ENCODE measurements at regions not wholly inside any gene's neighbourhood (a gene's known extent, or its start where the extent isn't known, plus 50 kb on each side); places are given as distances from the start of the nearest gene placed in this dataset.

- H3K4me3 ChIP-seq (ENCODE audit: low read depth, low read length), result no peak overlapping the region
- POLR2A ChIA-PET, result no interaction called here
- H3K9me3 ChIP-seq (ENCODE audit: control insufficient read depth, insufficient read depth, low read length), result peaks cover 26% of the 10 kb centered on the region
- no peak for DNase-seq (ENCODE audit: low read depth, low spot score)
- H3K27me3 ChIP-seq (ENCODE audit: control insufficient read depth, insufficient read depth, low read length), result peaks cover 20% of the 10 kb centered on the region
- CTCF ChIA-PET, result no interaction called here
- TF ChIP-seq CTCF (IDR thresholded peaks at IDR 0.05; ENCODE audit: low read depth, low read length), result no peak
- no peak overlapping the region for H3K27ac ChIP-seq (ENCODE audit: low read depth, low read length)
Observed at GRCh38 chr11:71334191-71334590, 81.8 kb upstream of the SHANK2 start.

DNA sequence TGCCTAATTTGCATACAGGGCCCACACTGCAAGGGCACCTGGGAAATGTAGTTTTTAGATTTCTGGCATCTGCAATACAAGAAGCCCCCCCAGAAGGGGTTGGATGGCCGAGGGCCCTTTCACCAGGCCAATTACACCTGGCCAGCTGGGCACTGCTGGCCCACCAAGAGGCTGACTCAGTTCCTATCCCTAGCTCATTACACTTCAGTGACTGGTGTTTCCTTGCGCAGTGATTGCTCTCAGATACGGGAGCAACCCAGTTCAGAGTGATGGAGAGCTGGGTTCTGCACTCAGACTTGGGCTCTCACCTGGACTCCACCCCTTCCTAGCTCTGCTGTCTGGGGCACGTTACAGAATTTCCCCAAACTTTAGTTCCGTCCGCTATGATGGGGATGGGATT lies 81.1 kb upstream of the SHANK2 start:
- peaks cover 20% of the 10 kb centered on the region for H3K27me3 ChIP-seq (ENCODE audit: control insufficient read depth, insufficient read depth, low read length)
- TF ChIP-seq CTCF (IDR thresholded peaks at IDR 0.05; ENCODE audit: low read depth, low read length), result no peak
- H3K4me3 ChIP-seq (ENCODE audit: low read depth, low read length), result no peak overlapping the region
- POLR2A ChIA-PET, result no interaction called here
- DNase-seq (ENCODE audit: low read depth, low spot score), result no peak
- H3K9me3 ChIP-seq (ENCODE audit: control insufficient read depth, insufficient read depth, low read length), result peaks cover 26% of the 10 kb centered on the region
- H3K27ac ChIP-seq (ENCODE audit: low read depth, low read length), result no peak overlapping the region
- CTCF ChIA-PET, result no interaction called here

DNA sequence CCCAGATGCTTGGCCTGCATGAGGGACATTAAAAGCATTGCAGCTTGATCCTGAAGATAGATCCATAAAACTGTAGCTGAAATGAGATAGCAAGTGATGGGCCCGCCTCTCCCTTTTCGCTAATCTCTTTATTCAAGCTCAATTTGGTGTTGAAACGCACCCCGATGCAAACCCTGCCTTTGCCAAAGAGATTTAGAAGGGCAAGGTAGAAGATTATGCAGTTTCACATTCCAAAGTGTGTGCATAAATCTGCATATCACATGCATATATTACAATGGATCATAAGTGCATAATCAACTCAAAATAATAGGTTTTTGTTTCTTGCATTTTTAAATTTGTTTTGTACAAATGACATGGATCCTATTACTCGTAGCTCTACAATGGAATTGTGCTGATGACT lies 80.1 kb upstream of the SHANK2 start:
- Histone ChIP-seq H3K4me3 (ENCODE audit: low read depth, low read length) (no peak overlapping the region), H3K27me3 (ENCODE audit: control insufficient read depth, insufficient read depth, low read length) (peaks cover 24% of the 10 kb centered on the region), H3K9me3 (ENCODE audit: control insufficient read depth, insufficient read depth, low read length) (peaks cover 27% of the 10 kb centered on the region), H3K27ac (ENCODE audit: low read depth, low read length) (no peak overlapping the region)
- ChIA-PET CTCF (no interaction called here), POLR2A (no interaction called here)
- no peak for TF ChIP-seq CTCF (IDR thresholded peaks at IDR 0.05; ENCODE audit: low read depth, low read length)
- no peak for DNase-seq (ENCODE audit: low read depth, low spot score)

DNA sequence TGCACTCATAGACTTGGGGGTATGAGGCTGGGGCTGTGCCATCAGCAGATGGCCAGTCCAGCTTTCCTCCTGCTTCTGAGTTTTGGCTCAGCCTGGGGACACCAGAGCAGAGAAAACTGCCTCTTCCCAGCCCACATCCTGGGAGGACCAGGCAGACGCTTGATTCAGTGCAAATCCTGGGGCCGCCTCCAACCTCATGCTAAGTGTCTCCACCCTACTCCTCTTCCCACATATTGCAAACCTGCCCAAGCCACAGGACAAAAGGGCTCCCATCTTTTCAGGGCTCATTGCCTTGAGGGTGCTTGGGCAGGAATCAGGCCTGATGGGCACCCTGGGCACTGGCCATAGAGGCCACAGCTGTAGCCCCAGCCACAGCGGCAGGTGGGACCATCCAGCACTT lies 79.7 kb upstream of the SHANK2 start:
- Histone ChIP-seq H3K4me3 (ENCODE audit: low read depth, low read length) (no peak overlapping the region), H3K9me3 (ENCODE audit: control insufficient read depth, insufficient read depth, low read length) (peaks cover 31% of the 10 kb centered on the region), H3K27me3 (ENCODE audit: control insufficient read depth, insufficient read depth, low read length) (peaks cover 25% of the 10 kb centered on the region), H3K27ac (ENCODE audit: low read depth, low read length) (no peak overlapping the region)
- ChIA-PET CTCF (no interaction called here), POLR2A (no interaction called here)
- DNase-seq (ENCODE audit: low read depth, low spot score), result no peak
- TF ChIP-seq CTCF (IDR thresholded peaks at IDR 0.05; ENCODE audit: low read depth, low read length), result no peak

DNA sequence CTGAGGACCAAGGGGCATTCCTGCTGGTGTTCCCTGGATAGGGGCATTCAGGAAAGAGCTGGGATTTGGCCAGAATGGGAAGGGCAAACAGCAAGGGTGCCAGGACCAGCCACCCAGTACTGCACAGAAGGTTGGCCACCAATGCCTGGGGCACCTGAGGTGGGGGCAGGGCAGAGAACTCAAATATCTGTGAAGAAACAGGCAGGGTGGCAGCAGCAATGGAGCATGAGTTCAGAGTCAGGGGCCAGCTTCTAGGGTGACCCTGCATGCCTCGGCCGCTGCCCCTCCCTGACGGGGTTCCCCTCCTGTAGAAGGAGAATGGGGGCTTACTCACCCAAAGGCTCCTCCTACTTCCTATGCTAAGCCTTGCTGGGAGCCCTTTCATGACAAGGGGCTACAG lies 79.3 kb upstream of the SHANK2 start:
- CTCF ChIA-PET, result no interaction called here
- POLR2A ChIA-PET, result no interaction called here
- no peak for DNase-seq (ENCODE audit: low read depth, low spot score)
- peaks cover 31% of the 10 kb centered on the region for H3K9me3 ChIP-seq (ENCODE audit: control insufficient read depth, insufficient read depth, low read length)
- H3K4me3 ChIP-seq (ENCODE audit: low read depth, low read length), result no peak overlapping the region
- peaks cover 24% of the 10 kb centered on the region for H3K27me3 ChIP-seq (ENCODE audit: control insufficient read depth, insufficient read depth, low read length)
- TF ChIP-seq CTCF (IDR thresholded peaks at IDR 0.05; ENCODE audit: low read depth, low read length), result no peak
- no peak overlapping the region for H3K27ac ChIP-seq (ENCODE audit: low read depth, low read length)

Measured in AG04450 (cell line).